ENCODE measurements at regions not wholly inside any gene's neighbourhood (a gene's known extent, or its start where the extent isn't known, plus 50 kb on each side); places are given as distances from the start of the nearest gene placed in this dataset.

GRCh38 chr22:49554741-49555140, 272.9 kb downstream of the BRD1 start:
- no peak overlapping the region for H2AFZ ChIP-seq (ENCODE audit: low read length)
- no peak for TF ChIP-seq CTCF (IDR thresholded peaks at IDR 0.05; ENCODE audit: low read length)
- TF ChIP-seq EZH2phosphoT487 (IDR thresholded peaks at IDR 0.05; ENCODE audit: low read length), result no peak
- TF ChIP-seq EZH2 (optimal IDR thresholded peaks at IDR 0.05; ENCODE audit: low read depth, low read length), result no peak
- H3F3A ChIP-seq (ENCODE audit: insufficient read depth, low read length), result no peaks in the 10 kb centered on the region
- H3K27ac ChIP-seq (ENCODE audit: low read length), result no peak overlapping the region
- no peaks in the 10 kb centered on the region for H3K36me3 ChIP-seq (replicated peaks; ENCODE audit: insufficient read depth, low read length)
- no peaks in the 10 kb centered on the region for H3K9me2 ChIP-seq (replicated peaks; ENCODE audit: insufficient read depth, low read length)
- no peak overlapping the region for H3K9ac ChIP-seq (ENCODE audit: low read length)
- H3K27me3 ChIP-seq (replicated peaks; ENCODE audit: insufficient read depth, low read length), result no peaks in the 10 kb centered on the region
- no peak for DNase-seq
- no peaks in the 10 kb centered on the region for H4K20me1 ChIP-seq (ENCODE audit: insufficient read depth, low read length)
- peaks cover 39% of the 10 kb centered on the region for H3K79me2 ChIP-seq (ENCODE audit: low read length)
- H3K4me3 ChIP-seq (ENCODE audit: low read length), result no peak overlapping the region
- H3K9me3 ChIP-seq (replicated peaks; ENCODE audit: insufficient read depth, low read length), result no peaks in the 10 kb centered on the region
- H3K4me1 ChIP-seq (ENCODE audit: low read length), result no peaks in the 10 kb centered on the region
- H3K4me2 ChIP-seq (ENCODE audit: low read depth, low read length), result no peak overlapping the region

GRCh38 chr22:49554296-49554625, 273.4 kb downstream of the BRD1 start:
- peaks cover 39% of the 10 kb centered on the region for H3K79me2 ChIP-seq (ENCODE audit: low read length)
- H3K9me3 ChIP-seq (replicated peaks; ENCODE audit: insufficient read depth, low read length), result no peaks in the 10 kb centered on the region
- H3K9ac ChIP-seq (ENCODE audit: low read length), result no peak overlapping the region
- H3K9me2 ChIP-seq (replicated peaks; ENCODE audit: insufficient read depth, low read length), result no peaks in the 10 kb centered on the region
- no peaks in the 10 kb centered on the region for H3K4me1 ChIP-seq (ENCODE audit: low read length)
- H3F3A ChIP-seq (ENCODE audit: insufficient read depth, low read length), result no peaks in the 10 kb centered on the region
- no peak overlapping the region for H2AFZ ChIP-seq (ENCODE audit: low read length)
- no peaks in the 10 kb centered on the region for H4K20me1 ChIP-seq (ENCODE audit: insufficient read depth, low read length)
- H3K36me3 ChIP-seq (replicated peaks; ENCODE audit: insufficient read depth, low read length), result no peaks in the 10 kb centered on the region
- H3K4me3 ChIP-seq (ENCODE audit: low read length), result no peak overlapping the region
- no peak overlapping the region for H3K27ac ChIP-seq (ENCODE audit: low read length)
- no peak overlapping the region for H3K4me2 ChIP-seq (ENCODE audit: low read depth, low read length)
- TF ChIP-seq EZH2 (optimal IDR thresholded peaks at IDR 0.05; ENCODE audit: low read depth, low read length), result no peak
- no peak for TF ChIP-seq EZH2phosphoT487 (IDR thresholded peaks at IDR 0.05; ENCODE audit: low read length)
- no peak for TF ChIP-seq CTCF (IDR thresholded peaks at IDR 0.05; ENCODE audit: low read length)
- H3K27me3 ChIP-seq (replicated peaks; ENCODE audit: insufficient read depth, low read length), result no peaks in the 10 kb centered on the region
- no peak for DNase-seq

GRCh38 chr22:49553518-49554295, 274.0 kb downstream of the BRD1 start:
- Histone ChIP-seq H4K20me1 (ENCODE audit: insufficient read depth, low read length) (no peaks in the 10 kb centered on the region), H3K79me2 (ENCODE audit: low read length) (peaks cover 39% of the 10 kb centered on the region), H3K9ac (ENCODE audit: low read length) (no peak overlapping the region), H3K9me3 (replicated peaks; ENCODE audit: insufficient read depth, low read length) (no peaks in the 10 kb centered on the region), H3K9me2 (replicated peaks; ENCODE audit: insufficient read depth, low read length) (no peaks in the 10 kb centered on the region), H2AFZ (ENCODE audit: low read length) (no peak overlapping the region), H3K27me3 (replicated peaks; ENCODE audit: insufficient read depth, low read length) (no peaks in the 10 kb centered on the region), H3K36me3 (replicated peaks; ENCODE audit: insufficient read depth, low read length) (no peaks in the 10 kb centered on the region), H3F3A (ENCODE audit: insufficient read depth, low read length) (no peaks in the 10 kb centered on the region), H3K4me1 (ENCODE audit: low read length) (no peaks in the 10 kb centered on the region), H3K4me3 (ENCODE audit: low read length) (no peak overlapping the region), H3K27ac (ENCODE audit: low read length) (no peak overlapping the region), H3K4me2 (ENCODE audit: low read depth, low read length) (no peak overlapping the region)
- TF ChIP-seq EZH2 (optimal IDR thresholded peaks at IDR 0.05; ENCODE audit: low read depth, low read length) (no peak), EZH2phosphoT487 (IDR thresholded peaks at IDR 0.05; ENCODE audit: low read length) (no peak), CTCF (IDR thresholded peaks at IDR 0.05; ENCODE audit: low read length) (no peak)
- DNase-seq, result no peak

Data from MM.1S (cell line).